GM10266 (cell line): ENCODE measurements at regions not wholly inside any gene's neighbourhood (a gene's known extent, or its start where the extent isn't known, plus 50 kb on each side); places are given as distances from the start of the nearest gene placed in this dataset.

Experiments
- DNase-seq: peaks from one replicate; pipeline ENCODE4 v3.0.0; 2012; ENCODE audit errors: extremely low spot score
- CTCF ChIP-seq: IDR thresholded peaks from 2 replicates; pipeline ENCODE4 v1.5.1; 2012; ENCODE audit warnings: mild to moderate bottlenecking, low read depth; ENCODE audit not compliant: control insufficient read depth, insufficient read depth; ENCODE audit errors: missing control alignments

DNA sequence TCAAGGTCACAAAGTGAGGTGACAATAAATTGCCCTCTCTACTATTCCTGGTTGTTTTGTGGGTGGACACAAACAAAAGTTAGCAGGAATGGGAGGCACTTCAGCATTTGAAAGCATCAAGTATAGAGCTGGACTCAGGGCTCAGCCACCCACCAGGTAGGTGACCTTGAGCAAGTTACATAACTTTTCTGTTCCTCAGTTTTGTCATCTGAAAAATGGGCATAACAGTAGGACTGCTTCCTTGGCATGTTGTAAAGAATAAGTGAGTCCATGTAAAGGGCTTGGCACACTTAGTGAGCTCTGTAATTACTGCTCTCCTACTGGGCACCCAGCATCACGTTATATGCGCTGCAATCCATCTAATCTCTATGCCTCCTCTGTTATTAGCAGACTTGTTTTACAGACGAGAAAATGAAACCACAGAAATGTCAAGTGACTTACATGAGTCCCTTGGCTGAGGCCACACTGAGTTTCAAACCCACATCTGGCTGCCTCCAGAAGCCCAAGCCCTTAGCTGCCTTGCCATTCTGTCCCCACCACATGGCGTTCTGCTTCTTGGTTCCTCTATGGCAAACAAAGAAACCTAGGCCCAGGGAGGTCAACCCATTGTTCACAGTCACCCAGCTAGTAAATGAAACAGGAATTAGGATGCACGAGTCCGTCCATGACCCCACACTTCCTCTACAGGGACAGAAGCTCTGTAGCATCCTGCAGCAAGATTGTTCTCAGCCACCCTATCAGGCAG is 63.2 kb upstream of the SLC24A4 start:
- no peak for TF ChIP-seq CTCF
- DNase-seq: peak; percentile 47

DNA sequence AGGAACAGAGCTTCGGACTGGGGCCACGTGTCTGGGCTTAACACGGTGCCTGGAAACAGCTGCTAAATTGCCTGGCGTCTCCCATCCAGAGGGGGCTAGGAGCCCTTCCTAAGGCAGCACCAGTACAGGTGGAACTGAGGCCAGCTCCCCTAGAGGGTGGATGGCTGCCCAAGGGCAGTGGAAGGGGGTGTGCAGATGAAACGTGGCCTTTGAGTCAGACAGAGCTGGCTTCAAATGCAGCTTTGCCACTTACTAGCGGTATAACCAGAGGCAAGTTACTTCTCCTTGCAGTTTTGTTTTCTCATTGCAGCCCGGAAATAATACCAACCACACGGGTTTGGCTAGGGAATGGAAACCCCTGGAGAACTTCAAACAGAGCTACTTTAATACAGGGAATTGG is 59.3 kb upstream of the SLC24A4 start:
- DNase-seq: no peak
- no peak for TF ChIP-seq CTCF

DNA sequence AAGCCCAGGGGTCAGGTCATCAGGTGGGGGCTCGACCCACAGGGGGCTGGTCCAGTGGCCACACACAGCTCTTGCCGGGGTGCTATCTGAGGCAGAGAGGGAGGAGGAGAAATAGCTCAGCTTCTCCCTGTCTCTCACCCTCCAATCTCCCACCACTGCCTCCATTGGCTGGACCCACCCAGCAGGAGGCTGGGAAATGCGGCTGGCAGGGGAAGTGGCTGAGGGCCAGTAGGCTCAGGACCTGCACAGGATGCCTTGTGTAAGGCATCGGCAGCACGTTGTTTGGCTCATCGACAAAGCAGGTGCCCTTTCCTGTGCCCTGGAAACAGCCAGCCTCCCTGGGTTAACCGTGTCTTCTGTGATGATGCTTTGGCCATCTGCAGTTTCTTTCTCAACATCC is 58.8 kb upstream of the SLC24A4 start:
- no peak for TF ChIP-seq CTCF
- no peak for DNase-seq

GRCh38 chr14:92266216-92266615 is 56.7 kb upstream of the SLC24A4 start:
- DNase-seq: no peak
- TF ChIP-seq CTCF: no peak
